HEK293 (cell line): ENCODE measurements at regions not wholly inside any gene's neighbourhood (a gene's known extent, or its start where the extent isn't known, plus 50 kb on each side); places are given as distances from the start of the nearest gene placed in this dataset.

Experiments
- KLF1 ChIP-seq: fragments of 450-650 bp; formaldehyde crosslinking; IDR thresholded peaks from 2 replicates; pipeline ENCODE4 v1.5.1; 2016; ENCODE audit warnings: missing biosample characterization, missing genetic modification characterization
- MZF1 ChIP-seq: fragments of 450-650 bp; formaldehyde crosslinking; IDR thresholded peaks from 2 replicates; pipeline ENCODE4 v1.5.1; 2017; ENCODE audit warnings: missing biosample characterization, missing genetic modification characterization, borderline replicate concordance
- REST ChIP-seq: fragments of 450-650 bp; formaldehyde crosslinking; IDR thresholded peaks from 2 replicates; pipeline ENCODE4 v1.5.1; 2016; ENCODE audit warnings: missing biosample characterization, missing genetic modification characterization
- SP2 ChIP-seq: fragments of 450-650 bp; formaldehyde crosslinking; IDR thresholded peaks from 2 replicates; pipeline ENCODE4 v1.5.1; 2016; ENCODE audit warnings: missing biosample characterization, missing genetic modification characterization
- ZNF114 ChIP-seq: fragments of 450-650 bp; formaldehyde crosslinking; IDR thresholded peaks from 2 replicates; pipeline ENCODE4 v1.5.0; 2017; ENCODE audit warnings: missing biosample characterization, missing genetic modification characterization
- ZNF2 ChIP-seq: fragments of 450-650 bp; formaldehyde crosslinking; IDR thresholded peaks from 2 replicates; pipeline ENCODE4 v1.5.1; 2016; ENCODE audit warnings: missing biosample characterization, missing genetic modification characterization
- TF ChIP-seq, protein P1 (sequence below): fragments of 450-650 bp; formaldehyde crosslinking; IDR thresholded peaks from 2 replicates; pipeline ENCODE4 v1.5.1; 2016; ENCODE audit warnings: missing biosample characterization, missing genetic modification characterization

DNA sequence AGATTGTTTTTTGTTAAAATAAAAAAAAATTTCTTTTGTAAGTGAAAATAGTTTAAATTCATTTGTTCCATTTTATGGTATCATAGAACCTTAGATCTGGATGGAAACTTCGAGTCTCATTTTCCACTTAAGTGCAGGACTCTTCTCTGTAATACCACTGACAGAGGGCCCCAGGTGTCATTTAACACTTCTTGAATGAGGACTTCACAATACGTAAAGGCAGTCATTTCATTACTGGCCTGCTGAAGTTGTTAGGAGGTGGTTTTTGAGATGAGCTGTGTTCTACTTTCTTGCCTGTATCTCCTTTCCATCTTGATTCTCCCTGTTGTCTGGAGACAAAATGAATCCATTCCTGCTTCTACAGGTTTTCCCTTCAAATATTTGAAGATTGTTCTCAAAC is 455.3 kb downstream of the DMRT2 start:
- no peak for TF ChIP-seq REST
- TF ChIP-seq SP2 (tag by site-specific recombination) = no peak
- no peak for TF ChIP-seq ZNF2 (tag by site-specific recombination)
- TF ChIP-seq, protein P1, sequence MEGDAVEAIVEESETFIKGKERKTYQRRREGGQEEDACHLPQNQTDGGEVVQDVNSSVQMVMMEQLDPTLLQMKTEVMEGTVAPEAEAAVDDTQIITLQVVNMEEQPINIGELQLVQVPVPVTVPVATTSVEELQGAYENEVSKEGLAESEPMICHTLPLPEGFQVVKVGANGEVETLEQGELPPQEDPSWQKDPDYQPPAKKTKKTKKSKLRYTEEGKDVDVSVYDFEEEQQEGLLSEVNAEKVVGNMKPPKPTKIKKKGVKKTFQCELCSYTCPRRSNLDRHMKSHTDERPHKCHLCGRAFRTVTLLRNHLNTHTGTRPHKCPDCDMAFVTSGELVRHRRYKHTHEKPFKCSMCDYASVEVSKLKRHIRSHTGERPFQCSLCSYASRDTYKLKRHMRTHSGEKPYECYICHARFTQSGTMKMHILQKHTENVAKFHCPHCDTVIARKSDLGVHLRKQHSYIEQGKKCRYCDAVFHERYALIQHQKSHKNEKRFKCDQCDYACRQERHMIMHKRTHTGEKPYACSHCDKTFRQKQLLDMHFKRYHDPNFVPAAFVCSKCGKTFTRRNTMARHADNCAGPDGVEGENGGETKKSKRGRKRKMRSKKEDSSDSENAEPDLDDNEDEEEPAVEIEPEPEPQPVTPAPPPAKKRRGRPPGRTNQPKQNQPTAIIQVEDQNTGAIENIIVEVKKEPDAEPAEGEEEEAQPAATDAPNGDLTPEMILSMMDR (tag by site-specific recombination) = no peak
- TF ChIP-seq ZNF114 = no peak
- no peak for TF ChIP-seq KLF1 (tag by site-specific recombination)
- TF ChIP-seq MZF1 = no peak
